ENCODE measurements at regions not wholly inside any gene's neighbourhood (a gene's known extent, or its start where the extent isn't known, plus 50 kb on each side); places are given as distances from the start of the nearest gene placed in this dataset.

DNA sequence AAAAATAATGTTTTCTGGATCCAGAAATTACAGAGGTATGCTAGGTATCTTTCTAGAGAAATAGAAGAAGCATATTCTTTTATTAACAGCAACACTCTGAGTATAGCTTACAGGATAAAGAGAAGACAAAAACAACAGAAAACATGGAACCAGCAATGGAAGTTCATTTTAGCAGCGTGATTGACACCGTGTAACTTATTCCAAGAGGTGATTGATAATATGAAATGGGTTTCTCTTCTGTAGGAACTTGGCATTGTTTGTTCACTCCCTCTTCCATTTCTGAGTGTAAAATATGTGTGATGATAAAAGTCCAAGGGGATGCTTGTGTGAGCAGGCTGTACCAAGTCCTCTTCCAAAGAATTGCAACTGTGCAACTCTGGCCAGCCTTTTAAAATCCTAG is 303.0 kb downstream of the COL12A1 start:
- Mint-ChIP-seq H3K27me3 (ENCODE audit: insufficient read depth, low read depth, poor library complexity) (no peaks in the 10 kb centered on the region), H3K9me3 (peaks cover 72% of the 10 kb centered on the region), H3K36me3 (ENCODE audit: low read depth) (peaks cover 24% of the 10 kb centered on the region; the same call in 2 of the 3 replicates), H3K27ac (no peak overlapping the region), H3K4me1 (no peaks in the 10 kb centered on the region), H3K4me3 (no peak overlapping the region)
- DNase-seq (ENCODE audit: low spot score) = no peak
- H3K27me3 ChIP-seq (ENCODE audit: insufficient read depth) = no peaks in the 10 kb centered on the region
- H4K20me1 ChIP-seq (replicated peaks; ENCODE audit: insufficient read depth) = no peaks in the 10 kb centered on the region
- no peak overlapping the region for H3K27ac ChIP-seq (ENCODE audit: low read depth)
- H3K9me2 ChIP-seq (ENCODE audit: insufficient read depth) = no peaks in the 10 kb centered on the region; the same call in 1 of the 2 replicates
- H3K79me2 ChIP-seq (replicated peaks; ENCODE audit: insufficient read depth) = no peaks in the 10 kb centered on the region
- TF ChIP-seq ZNF114 (CRISPR knock-in tag; IDR thresholded peaks at IDR 0.05) = no peak
- TF ChIP-seq, protein P1, sequence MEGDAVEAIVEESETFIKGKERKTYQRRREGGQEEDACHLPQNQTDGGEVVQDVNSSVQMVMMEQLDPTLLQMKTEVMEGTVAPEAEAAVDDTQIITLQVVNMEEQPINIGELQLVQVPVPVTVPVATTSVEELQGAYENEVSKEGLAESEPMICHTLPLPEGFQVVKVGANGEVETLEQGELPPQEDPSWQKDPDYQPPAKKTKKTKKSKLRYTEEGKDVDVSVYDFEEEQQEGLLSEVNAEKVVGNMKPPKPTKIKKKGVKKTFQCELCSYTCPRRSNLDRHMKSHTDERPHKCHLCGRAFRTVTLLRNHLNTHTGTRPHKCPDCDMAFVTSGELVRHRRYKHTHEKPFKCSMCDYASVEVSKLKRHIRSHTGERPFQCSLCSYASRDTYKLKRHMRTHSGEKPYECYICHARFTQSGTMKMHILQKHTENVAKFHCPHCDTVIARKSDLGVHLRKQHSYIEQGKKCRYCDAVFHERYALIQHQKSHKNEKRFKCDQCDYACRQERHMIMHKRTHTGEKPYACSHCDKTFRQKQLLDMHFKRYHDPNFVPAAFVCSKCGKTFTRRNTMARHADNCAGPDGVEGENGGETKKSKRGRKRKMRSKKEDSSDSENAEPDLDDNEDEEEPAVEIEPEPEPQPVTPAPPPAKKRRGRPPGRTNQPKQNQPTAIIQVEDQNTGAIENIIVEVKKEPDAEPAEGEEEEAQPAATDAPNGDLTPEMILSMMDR (conservative IDR thresholded peaks at IDR 0.05; ENCODE audit: low read depth in 2 of 2) = no peak
- TF ChIP-seq STAT1 (IDR thresholded peaks at IDR 0.05; ENCODE audit: unreplicated experiment) = no peak
- TF ChIP-seq, protein P2, sequence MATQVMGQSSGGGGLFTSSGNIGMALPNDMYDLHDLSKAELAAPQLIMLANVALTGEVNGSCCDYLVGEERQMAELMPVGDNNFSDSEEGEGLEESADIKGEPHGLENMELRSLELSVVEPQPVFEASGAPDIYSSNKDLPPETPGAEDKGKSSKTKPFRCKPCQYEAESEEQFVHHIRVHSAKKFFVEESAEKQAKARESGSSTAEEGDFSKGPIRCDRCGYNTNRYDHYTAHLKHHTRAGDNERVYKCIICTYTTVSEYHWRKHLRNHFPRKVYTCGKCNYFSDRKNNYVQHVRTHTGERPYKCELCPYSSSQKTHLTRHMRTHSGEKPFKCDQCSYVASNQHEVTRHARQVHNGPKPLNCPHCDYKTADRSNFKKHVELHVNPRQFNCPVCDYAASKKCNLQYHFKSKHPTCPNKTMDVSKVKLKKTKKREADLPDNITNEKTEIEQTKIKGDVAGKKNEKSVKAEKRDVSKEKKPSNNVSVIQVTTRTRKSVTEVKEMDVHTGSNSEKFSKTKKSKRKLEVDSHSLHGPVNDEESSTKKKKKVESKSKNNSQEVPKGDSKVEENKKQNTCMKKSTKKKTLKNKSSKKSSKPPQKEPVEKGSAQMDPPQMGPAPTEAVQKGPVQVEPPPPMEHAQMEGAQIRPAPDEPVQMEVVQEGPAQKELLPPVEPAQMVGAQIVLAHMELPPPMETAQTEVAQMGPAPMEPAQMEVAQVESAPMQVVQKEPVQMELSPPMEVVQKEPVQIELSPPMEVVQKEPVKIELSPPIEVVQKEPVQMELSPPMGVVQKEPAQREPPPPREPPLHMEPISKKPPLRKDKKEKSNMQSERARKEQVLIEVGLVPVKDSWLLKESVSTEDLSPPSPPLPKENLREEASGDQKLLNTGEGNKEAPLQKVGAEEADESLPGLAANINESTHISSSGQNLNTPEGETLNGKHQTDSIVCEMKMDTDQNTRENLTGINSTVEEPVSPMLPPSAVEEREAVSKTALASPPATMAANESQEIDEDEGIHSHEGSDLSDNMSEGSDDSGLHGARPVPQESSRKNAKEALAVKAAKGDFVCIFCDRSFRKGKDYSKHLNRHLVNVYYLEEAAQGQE (IDR thresholded peaks at IDR 0.05; ENCODE audit: unreplicated experiment) = no peak
- TF ChIP-seq ZNF331 (CRISPR knock-in tag; IDR thresholded peaks at IDR 0.05; ENCODE audit: low read depth) = no peak
- TF ChIP-seq CREB1 (CRISPR knock-in tag; IDR thresholded peaks at IDR 0.05; ENCODE audit: low read depth) = no peak
- no peak for TF ChIP-seq POLR2AphosphoS5 (IDR thresholded peaks at IDR 0.05; ENCODE audit: low read depth)
- TF ChIP-seq EZH2phosphoT487 (IDR thresholded peaks at IDR 0.05; ENCODE audit: unreplicated experiment) = no peak
- no peak for TF ChIP-seq JUNB (IDR thresholded peaks at IDR 0.05; ENCODE audit: unreplicated experiment)
- TF ChIP-seq EZH2 (IDR thresholded peaks at IDR 0.05; ENCODE audit: low read depth, unreplicated experiment) = no peak
- TF ChIP-seq, protein P3, sequence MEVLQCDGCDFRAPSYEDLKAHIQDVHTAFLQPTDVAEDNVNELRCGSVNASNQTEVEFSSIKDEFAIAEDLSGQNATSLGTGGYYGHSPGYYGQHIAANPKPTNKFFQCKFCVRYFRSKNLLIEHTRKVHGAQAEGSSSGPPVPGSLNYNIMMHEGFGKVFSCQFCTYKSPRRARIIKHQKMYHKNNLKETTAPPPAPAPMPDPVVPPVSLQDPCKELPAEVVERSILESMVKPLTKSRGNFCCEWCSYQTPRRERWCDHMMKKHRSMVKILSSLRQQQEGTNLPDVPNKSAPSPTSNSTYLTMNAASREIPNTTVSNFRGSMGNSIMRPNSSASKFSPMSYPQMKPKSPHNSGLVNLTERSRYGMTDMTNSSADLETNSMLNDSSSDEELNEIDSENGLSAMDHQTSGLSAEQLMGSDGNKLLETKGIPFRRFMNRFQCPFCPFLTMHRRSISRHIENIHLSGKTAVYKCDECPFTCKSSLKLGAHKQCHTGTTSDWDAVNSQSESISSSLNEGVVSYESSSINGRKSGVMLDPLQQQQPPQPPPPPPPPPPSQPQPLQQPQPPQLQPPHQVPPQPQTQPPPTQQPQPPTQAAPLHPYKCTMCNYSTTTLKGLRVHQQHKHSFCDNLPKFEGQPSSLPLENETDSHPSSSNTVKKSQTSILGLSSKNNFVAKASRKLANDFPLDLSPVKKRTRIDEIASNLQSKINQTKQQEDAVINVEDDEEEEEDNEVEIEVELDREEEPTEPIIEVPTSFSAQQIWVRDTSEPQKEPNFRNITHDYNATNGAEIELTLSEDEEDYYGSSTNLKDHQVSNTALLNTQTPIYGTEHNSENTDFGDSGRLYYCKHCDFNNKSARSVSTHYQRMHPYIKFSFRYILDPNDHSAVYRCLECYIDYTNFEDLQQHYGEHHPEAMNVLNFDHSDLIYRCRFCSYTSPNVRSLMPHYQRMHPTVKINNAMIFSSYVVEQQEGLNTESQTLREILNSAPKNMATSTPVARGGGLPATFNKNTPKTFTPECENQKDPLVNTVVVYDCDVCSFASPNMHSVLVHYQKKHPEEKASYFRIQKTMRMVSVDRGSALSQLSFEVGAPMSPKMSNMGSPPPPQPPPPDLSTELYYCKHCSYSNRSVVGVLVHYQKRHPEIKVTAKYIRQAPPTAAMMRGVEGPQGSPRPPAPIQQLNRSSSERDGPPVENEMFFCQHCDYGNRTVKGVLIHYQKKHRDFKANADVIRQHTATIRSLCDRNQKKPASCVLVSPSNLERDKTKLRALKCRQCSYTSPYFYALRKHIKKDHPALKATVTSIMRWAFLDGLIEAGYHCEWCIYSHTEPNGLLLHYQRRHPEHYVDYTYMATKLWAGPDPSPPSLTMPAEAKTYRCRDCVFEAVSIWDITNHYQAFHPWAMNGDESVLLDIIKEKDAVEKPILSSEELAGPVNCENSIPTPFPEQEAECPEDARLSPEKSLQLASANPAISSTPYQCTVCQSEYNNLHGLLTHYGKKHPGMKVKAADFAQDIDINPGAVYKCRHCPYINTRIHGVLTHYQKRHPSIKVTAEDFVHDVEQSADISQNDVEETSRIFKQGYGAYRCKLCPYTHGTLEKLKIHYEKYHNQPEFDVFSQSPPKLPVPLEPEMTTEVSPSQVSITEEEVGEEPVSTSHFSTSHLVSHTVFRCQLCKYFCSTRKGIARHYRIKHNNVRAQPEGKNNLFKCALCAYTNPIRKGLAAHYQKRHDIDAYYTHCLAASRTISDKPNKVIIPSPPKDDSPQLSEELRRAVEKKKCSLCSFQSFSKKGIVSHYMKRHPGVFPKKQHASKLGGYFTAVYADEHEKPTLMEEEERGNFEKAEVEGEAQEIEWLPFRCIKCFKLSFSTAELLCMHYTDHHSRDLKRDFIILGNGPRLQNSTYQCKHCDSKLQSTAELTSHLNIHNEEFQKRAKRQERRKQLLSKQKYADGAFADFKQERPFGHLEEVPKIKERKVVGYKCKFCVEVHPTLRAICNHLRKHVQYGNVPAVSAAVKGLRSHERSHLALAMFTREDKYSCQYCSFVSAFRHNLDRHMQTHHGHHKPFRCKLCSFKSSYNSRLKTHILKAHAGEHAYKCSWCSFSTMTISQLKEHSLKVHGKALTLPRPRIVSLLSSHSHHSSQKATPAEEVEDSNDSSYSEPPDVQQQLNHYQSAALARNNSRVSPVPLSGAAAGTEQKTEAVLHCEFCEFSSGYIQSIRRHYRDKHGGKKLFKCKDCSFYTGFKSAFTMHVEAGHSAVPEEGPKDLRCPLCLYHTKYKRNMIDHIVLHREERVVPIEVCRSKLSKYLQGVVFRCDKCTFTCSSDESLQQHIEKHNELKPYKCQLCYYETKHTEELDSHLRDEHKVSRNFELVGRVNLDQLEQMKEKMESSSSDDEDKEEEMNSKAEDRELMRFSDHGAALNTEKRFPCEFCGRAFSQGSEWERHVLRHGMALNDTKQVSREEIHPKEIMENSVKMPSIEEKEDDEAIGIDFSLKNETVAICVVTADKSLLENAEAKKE (CRISPR knock-in tag; IDR thresholded peaks at IDR 0.05) = no peak
- TF ChIP-seq, protein P4, sequence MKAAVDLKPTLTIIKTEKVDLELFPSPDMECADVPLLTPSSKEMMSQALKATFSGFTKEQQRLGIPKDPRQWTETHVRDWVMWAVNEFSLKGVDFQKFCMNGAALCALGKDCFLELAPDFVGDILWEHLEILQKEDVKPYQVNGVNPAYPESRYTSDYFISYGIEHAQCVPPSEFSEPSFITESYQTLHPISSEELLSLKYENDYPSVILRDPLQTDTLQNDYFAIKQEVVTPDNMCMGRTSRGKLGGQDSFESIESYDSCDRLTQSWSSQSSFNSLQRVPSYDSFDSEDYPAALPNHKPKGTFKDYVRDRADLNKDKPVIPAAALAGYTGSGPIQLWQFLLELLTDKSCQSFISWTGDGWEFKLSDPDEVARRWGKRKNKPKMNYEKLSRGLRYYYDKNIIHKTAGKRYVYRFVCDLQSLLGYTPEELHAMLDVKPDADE (IDR thresholded peaks at IDR 0.05) = no peak
- no peak for TF ChIP-seq NANOG (IDR thresholded peaks at IDR 0.05; ENCODE audit: borderline replicate concordance)
- H3K4me1 ChIP-seq (ENCODE audit: insufficient read depth) = no peaks in the 10 kb centered on the region
- no peak overlapping the region for H3K4me3 ChIP-seq
- no peak overlapping the region for H3K4me2 ChIP-seq
- H3K36me3 ChIP-seq (ENCODE audit: insufficient read depth) = no peaks in the 10 kb centered on the region
- no peaks in the 10 kb centered on the region for H3F3A ChIP-seq (replicated peaks; ENCODE audit: low read depth)
- ATAC-seq = no peak
- no peak overlapping the region for H2AFZ ChIP-seq

Data from GM23338 (cell line).